Heart right ventricle (tissue), 16 donors: ENCODE measurements at regions not wholly inside any gene's neighbourhood (a gene's known extent, or its start where the extent isn't known, plus 50 kb on each side); places are given as distances from the start of the nearest gene placed in this dataset.

Source experiments
- ATAC-seq, 8 donors: fragments of 200-7000 bp; cut with Tn5 transposase; one replicate each; pipeline ENCODE4 v1.9.1; 2020; ENCODE audit warnings: mild to moderate bottlenecking in 8 of 8, moderate library complexity in 8 of 8, moderate number of reproducible peaks in 1 of 8
- DNase-seq, 2 donors: peaks; one replicate each; pipeline ENCODE4 v3.0.0-alpha.2; 2020
- H3K27ac ChIP-seq, 10 donors: fragments of 200-600 bp; sonication (generic) in 2 of 10; one replicate each; pipeline versions ENCODE4 v1.5.0 to v1.8.0; 2020 to 2022; ENCODE audit warnings: mild to moderate bottlenecking in 3 of 10
- H3K27me3 ChIP-seq, 7 donors: fragments of 200-600 bp; one replicate each; pipeline ENCODE4 v1.8.0; 2021 to 2022; ENCODE audit warnings: mild to moderate bottlenecking in 2 of 7
- H3K36me3 ChIP-seq, 9 donors: fragments of 200-600 bp; sonication (generic) in 1 of 9; one replicate each; pipeline versions ENCODE4 v1.5.0 to v1.8.0; 2020 to 2022; ENCODE audit warnings: mild to moderate bottlenecking in 2 of 9
- H3K4me1 ChIP-seq, 9 donors: fragments of 200-600 bp; sonication (generic) in 1 of 9; one replicate each; pipeline versions ENCODE4 v1.5.0 to v1.8.0; 2020 to 2022; ENCODE audit warnings: mild to moderate bottlenecking in 4 of 9
- H3K4me3 ChIP-seq, 10 donors: fragments of 200-600 bp; sonication (generic) in 2 of 10; one replicate each; pipeline versions ENCODE4 v1.5.0 to v1.8.0; 2020 to 2022; ENCODE audit warnings: mild to moderate bottlenecking in 7 of 10, moderate library complexity in 2 of 10
- H3K9me3 ChIP-seq, 11 donors: fragments of 200-600 bp in 10 of 11; sonication (generic) in 2 of 11; one replicate each; pipeline versions ENCODE4 v1.5.0 to v1.8.0; 2013 to 2022; ENCODE audit warnings: mild to moderate bottlenecking in 2 of 11, control low read depth in 1 of 11, moderate library complexity in 1 of 11
- WGBS, 2 donors: extraction: QIAGEN DNeasy Blood & Tissue Kit; methylation state at CpG; one replicate each; pipeline ENCODE4 v1.1.7; 2013; ENCODE audit warnings: inconsistent platforms in 1 of 2; 5-methylcytosine and 5-hydroxymethylcytosine counted together
- intact Hi-C, 10 donors: fragments of 100-400 bp; cut with DNase I; formaldehyde crosslinking; loops; one replicate each; pipeline versions ENCODE4 v1.11.1 to v1.14.2; 2022
- TF ChIP-seq, protein P1 (sequence below), 9 donors: fragments of 200-600 bp; sonication (generic) in 2 of 9; IDR thresholded peaks; one replicate each; pipeline versions ENCODE4 v1.5.0 to v1.8.0; 2021 to 2022; ENCODE audit warnings: antibody characterized with exemption in 9 of 9, mild to moderate bottlenecking in 5 of 9, moderate library complexity in 1 of 9
- donor health status: Arrhythmogenic right ventricular cardiomyopathy.
- donor health status: ischemic (EF 13 %, LVEDD 7.1; RV severe dilation, severe dysfunction).
- donor health status: healthy with polysubstance abuse.
- donor health status: DM: no; HTN: yes; CAD: no.
- donor health status: DM: no; HTN: no; CAD: no.
- donor health status: ischemic (EF 25% LVEDD 6.9; RV normal size, moderate dysfunction).
- donor health status: ischemic (EF 25% LVEDD 5.7; RV mildly dilated, moderate dysfunction).
- donor health status: healthy.
- donor health status: DM: yes; HTN: yes; CAD: no.
- donor health status: Ischemic cardiomyopathy.
- donor health status: ischemic (EF 35%, LVEDD 5.7; RV mildly dilated, moderate dysfunction).
- donor health status: nonischemic (EF 11% LVEDD 7.7; RV severe dilation, severe dysfunction).
- donor health status: DM: yes; HTN: yes; CAD: no.
- donor health status: PGD.
- donor health status: ischemic (EF 29% LVEDD 5.4; RV normal size, mild dysfunction).
- donor health status: nonischemic (EF 23%, LVEDD 6.1; RV moderate dilation, normal function).

DNA sequence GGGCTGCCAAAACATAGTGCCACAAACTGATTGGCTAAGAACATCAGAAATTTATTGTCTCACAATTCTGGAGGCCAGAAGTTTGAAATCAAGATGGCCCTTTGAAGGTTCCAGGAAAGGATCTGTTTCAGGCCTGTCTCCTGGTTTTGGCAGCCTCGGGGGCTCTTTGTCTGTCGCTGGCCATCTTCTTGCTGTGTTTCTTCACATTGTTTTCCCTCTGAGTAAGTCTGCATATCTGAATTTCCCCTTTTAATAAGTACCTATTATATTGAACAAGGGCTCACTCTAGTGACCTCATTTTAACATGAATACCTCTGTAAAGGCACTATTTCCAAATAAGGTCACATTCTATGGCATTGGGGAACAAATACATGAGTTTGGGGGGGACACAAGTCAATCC lies 467.1 kb upstream of the MGAT4C start:
- WGBS, 2 donors, result 60 to 67% methylated on average over 2 of the region's 2 CpGs
- TF ChIP-seq, protein P1, sequence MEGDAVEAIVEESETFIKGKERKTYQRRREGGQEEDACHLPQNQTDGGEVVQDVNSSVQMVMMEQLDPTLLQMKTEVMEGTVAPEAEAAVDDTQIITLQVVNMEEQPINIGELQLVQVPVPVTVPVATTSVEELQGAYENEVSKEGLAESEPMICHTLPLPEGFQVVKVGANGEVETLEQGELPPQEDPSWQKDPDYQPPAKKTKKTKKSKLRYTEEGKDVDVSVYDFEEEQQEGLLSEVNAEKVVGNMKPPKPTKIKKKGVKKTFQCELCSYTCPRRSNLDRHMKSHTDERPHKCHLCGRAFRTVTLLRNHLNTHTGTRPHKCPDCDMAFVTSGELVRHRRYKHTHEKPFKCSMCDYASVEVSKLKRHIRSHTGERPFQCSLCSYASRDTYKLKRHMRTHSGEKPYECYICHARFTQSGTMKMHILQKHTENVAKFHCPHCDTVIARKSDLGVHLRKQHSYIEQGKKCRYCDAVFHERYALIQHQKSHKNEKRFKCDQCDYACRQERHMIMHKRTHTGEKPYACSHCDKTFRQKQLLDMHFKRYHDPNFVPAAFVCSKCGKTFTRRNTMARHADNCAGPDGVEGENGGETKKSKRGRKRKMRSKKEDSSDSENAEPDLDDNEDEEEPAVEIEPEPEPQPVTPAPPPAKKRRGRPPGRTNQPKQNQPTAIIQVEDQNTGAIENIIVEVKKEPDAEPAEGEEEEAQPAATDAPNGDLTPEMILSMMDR (IDR thresholded peaks at IDR 0.05), result no peak
- Histone ChIP-seq H3K27ac (no peak overlapping the region), H3K36me3 (no peaks in the 10 kb centered on the region), H3K9me3 (no peaks in the 10 kb centered on the region), H3K4me3 (no peak overlapping the region), H3K4me1 (no peaks in the 10 kb centered on the region), H3K27me3 (no peaks in the 10 kb centered on the region)
- DNase-seq, result no peak
- no peak for ATAC-seq
- intact Hi-C loops, result no loop called here

DNA sequence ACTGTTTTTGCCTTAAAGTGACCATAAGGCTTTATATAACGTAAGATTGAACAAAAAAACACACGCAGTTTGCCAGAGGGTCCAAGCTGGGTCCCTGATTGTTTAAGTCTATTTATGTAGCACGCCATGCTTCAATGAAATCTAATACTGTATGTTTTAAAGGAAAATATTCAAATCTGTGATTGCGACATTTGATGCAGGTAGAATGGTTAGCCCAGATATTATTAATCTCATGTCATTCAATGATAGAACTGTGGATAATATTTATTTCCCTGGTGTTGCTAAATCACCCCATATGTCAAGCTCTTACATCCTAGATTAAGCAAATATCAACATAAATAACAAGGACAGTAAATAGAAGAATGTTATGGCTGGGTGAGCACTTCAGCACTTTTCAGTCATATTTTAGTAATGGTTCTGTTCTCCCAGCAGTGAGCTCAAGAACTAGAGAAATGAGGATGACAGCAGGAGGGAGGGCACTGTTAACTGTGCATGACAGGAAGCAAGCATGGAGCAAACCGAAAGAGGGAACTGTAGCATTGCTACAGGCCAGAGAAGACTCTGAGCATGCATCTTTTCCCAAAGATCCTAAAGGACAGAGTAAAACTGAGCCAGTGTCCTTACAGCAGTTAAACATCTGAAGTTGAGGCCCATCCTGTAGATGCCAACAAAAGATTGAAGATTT lies 465.7 kb upstream of the MGAT4C start:
- Histone ChIP-seq H3K27ac (no peak overlapping the region), H3K4me3 (no peak overlapping the region), H3K9me3 (no peaks in the 10 kb centered on the region), H3K27me3 (no peaks in the 10 kb centered on the region), H3K36me3 (no peaks in the 10 kb centered on the region), H3K4me1 (no peaks in the 10 kb centered on the region)
- WGBS, 2 donors, result 80 to 88% methylated on average over 5 of the region's 5 CpGs
- no peak for DNase-seq
- no peak for ATAC-seq
- TF ChIP-seq, protein P1 (IDR thresholded peaks at IDR 0.05), result no peak
- intact Hi-C loops, result no loop called here

DNA sequence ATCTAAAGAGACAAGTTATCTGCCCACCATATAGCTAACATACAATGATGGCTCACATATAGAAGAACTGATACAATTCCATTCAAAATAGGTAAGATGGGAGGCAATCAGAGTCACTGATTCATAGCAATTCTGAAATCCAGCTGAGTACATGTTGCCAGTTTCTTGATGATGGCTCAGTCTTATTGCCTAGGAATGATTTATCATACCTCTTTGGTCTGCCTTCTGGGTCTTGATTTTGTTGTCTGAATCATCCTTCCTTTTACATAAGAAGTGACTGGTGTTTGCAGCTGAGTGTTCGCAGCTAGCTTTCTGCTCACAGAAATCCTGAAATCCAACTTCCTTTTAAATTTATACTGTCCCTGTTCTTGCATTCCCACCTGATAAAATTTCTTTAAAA lies 463.2 kb upstream of the MGAT4C start:
- H3K27ac ChIP-seq, result no peak overlapping the region
- ATAC-seq (no peak), DNase-seq (no peak)
- TF ChIP-seq, protein P1 (IDR thresholded peaks at IDR 0.05), result no peak
- no peak overlapping the region for H3K4me3 ChIP-seq
- H3K27me3 ChIP-seq, result no peaks in the 10 kb centered on the region
- H3K9me3 ChIP-seq, result no peaks in the 10 kb centered on the region
- intact Hi-C loops, result no loop called here
- WGBS, 2 donors, result 87 to 94% methylated on average over 1 of the region's 1 CpG
- no peaks in the 10 kb centered on the region for H3K4me1 ChIP-seq
- H3K36me3 ChIP-seq, result no peaks in the 10 kb centered on the region

DNA sequence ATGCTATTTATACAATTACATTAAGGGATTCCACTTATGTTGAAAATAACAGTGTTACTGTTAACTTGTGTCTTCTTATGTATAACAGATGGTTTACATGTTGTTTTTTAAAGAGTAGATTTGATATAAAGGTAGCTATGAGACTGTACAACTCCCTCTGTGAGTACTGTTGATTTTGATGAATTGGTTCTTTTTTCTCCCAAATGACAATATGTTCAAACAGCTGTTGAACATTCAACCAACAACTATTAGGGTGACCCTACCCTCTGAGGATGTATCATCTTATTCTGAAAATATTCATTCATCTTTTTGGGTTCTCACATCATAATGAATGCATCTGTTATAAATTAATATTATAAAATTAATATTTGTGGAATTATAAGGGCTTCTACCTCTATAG lies 456.9 kb upstream of the MGAT4C start:
- intact Hi-C loops, result no loop called here
- DNase-seq (no peak), ATAC-seq (no peak)
- Histone ChIP-seq H3K4me3 (no peak overlapping the region), H3K4me1 (no peaks in the 10 kb centered on the region), H3K27ac (peak overlapping the region in 1 of 10 donors; percentile 27), H3K9me3 (peaks cover 0 to 30% (median 0%) of the 10 kb centered on the region in 11 donors), H3K36me3 (no peaks in the 10 kb centered on the region), H3K27me3 (no peaks in the 10 kb centered on the region)
- TF ChIP-seq, protein P1 (IDR thresholded peaks at IDR 0.05), result no peak
